ENCODE measurements at regions not wholly inside any gene's neighbourhood (a gene's known extent, or its start where the extent isn't known, plus 50 kb on each side); places are given as distances from the start of the nearest gene placed in this dataset.

DNA sequence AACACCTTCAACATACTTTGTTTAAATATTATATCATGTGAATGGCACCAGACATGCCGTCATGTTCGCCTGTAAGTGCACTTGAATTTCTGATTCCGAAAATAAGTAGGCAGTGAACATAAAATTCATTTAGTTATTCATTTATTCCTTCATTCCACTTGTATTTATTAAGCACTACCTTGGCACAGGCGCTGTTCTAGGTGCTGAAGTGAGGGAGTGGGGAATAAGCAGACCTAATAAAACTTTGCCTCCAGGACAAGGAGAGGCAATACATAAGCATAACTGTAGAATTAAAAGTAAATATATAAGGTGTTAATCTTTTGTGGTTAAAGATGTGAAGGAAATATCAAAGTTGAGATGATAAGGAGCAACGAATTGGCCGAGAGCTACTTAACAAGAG, 297.4 kb downstream of the TENT4A start:
- TF ChIP-seq EZH2 (IDR thresholded peaks at IDR 0.05; ENCODE audit: borderline replicate concordance) = no peak
- TF ChIP-seq, protein P1, sequence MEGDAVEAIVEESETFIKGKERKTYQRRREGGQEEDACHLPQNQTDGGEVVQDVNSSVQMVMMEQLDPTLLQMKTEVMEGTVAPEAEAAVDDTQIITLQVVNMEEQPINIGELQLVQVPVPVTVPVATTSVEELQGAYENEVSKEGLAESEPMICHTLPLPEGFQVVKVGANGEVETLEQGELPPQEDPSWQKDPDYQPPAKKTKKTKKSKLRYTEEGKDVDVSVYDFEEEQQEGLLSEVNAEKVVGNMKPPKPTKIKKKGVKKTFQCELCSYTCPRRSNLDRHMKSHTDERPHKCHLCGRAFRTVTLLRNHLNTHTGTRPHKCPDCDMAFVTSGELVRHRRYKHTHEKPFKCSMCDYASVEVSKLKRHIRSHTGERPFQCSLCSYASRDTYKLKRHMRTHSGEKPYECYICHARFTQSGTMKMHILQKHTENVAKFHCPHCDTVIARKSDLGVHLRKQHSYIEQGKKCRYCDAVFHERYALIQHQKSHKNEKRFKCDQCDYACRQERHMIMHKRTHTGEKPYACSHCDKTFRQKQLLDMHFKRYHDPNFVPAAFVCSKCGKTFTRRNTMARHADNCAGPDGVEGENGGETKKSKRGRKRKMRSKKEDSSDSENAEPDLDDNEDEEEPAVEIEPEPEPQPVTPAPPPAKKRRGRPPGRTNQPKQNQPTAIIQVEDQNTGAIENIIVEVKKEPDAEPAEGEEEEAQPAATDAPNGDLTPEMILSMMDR (IDR thresholded peaks at IDR 0.05; ENCODE audit: poor library complexity) = no peak
